ENCODE measurements at regions not wholly inside any gene's neighbourhood (a gene's known extent, or its start where the extent isn't known, plus 50 kb on each side); places are given as distances from the start of the nearest gene placed in this dataset.

- TF ChIP-seq POLR2A (IDR thresholded peaks at IDR 0.05): no peak
- TF ChIP-seq EP300 (IDR thresholded peaks at IDR 0.05): no peak
- no peak for TF ChIP-seq CTCF (IDR thresholded peaks at IDR 0.05)
- no peak for DNase-seq
These were observed 76.7 kb upstream of the ARHGAP24 start for GRCh38 chr4:85398276-85398675.

GRCh38 chr4:85399270-85399669 lies 75.7 kb upstream of the ARHGAP24 start:
- no peak for DNase-seq
- no peak overlapping the region for H3K27ac ChIP-seq
- no peaks in the 10 kb centered on the region for H3K4me1 ChIP-seq (ENCODE audit: insufficient read depth)
- H3K9me3 ChIP-seq: no peaks in the 10 kb centered on the region
- intact Hi-C loops (cut with DNase I): no loop called here
- no peak for TF ChIP-seq CTCF (IDR thresholded peaks at IDR 0.05)
- no peak for TF ChIP-seq POLR2A (IDR thresholded peaks at IDR 0.05)
- TF ChIP-seq EP300 (IDR thresholded peaks at IDR 0.05): no peak
- 70 to 81% (median 75%) methylated on average over 2 of the region's 2 CpGs for WGBS, 3 donors
- no peak overlapping the region for H3K4me3 ChIP-seq
- H3K27me3 ChIP-seq: no peaks in the 10 kb centered on the region
- H3K36me3 ChIP-seq: no peaks in the 10 kb centered on the region

More at GRCh38 chr4:85398276-85398675, 76.7 kb upstream of the ARHGAP24 start:
- intact Hi-C loops (cut with DNase I): no loop called here
- Histone ChIP-seq H3K27ac (no peak overlapping the region), H3K27me3 (no peaks in the 10 kb centered on the region), H3K4me1 (ENCODE audit: insufficient read depth) (no peaks in the 10 kb centered on the region), H3K9me3 (no peaks in the 10 kb centered on the region), H3K36me3 (no peaks in the 10 kb centered on the region), H3K4me3 (no peak overlapping the region)
- WGBS, 3 donors: 4 to 15% (median 5%) methylated on average over 1 of the region's 1 CpG

GRCh38 chr4:85402371-85402770 lies 72.6 kb upstream of the ARHGAP24 start:
- 51 to 64% (median 62%) methylated on average over 3 of the region's 3 CpGs for WGBS, 3 donors
- no peaks in the 10 kb centered on the region for H3K4me1 ChIP-seq (ENCODE audit: insufficient read depth)
- H3K27ac ChIP-seq: no peak overlapping the region
- no peaks in the 10 kb centered on the region for H3K27me3 ChIP-seq
- no peaks in the 10 kb centered on the region for H3K36me3 ChIP-seq
- H3K4me3 ChIP-seq: no peak overlapping the region
- no peaks in the 10 kb centered on the region for H3K9me3 ChIP-seq
- TF ChIP-seq EP300 (IDR thresholded peaks at IDR 0.05): no peak
- no peak for TF ChIP-seq POLR2A (IDR thresholded peaks at IDR 0.05)
- no peak for TF ChIP-seq CTCF (IDR thresholded peaks at IDR 0.05)
- intact Hi-C loops (cut with DNase I): no loop called here
- DNase-seq: no peak

- no peak for TF ChIP-seq CTCF (IDR thresholded peaks at IDR 0.05)
- no peak for TF ChIP-seq EP300 (IDR thresholded peaks at IDR 0.05)
- no peak for TF ChIP-seq POLR2A (IDR thresholded peaks at IDR 0.05)
- intact Hi-C loops (cut with DNase I): no loop called here
These were observed 68.8 kb upstream of the ARHGAP24 start for GRCh38 chr4:85406185-85406584.

GRCh38 chr4:85407546-85407945 lies 67.4 kb upstream of the ARHGAP24 start:
- DNase-seq: no peak
- no peak overlapping the region for H3K27ac ChIP-seq
- H3K27me3 ChIP-seq: no peaks in the 10 kb centered on the region
- H3K4me1 ChIP-seq (ENCODE audit: insufficient read depth): no peaks in the 10 kb centered on the region
- no peak overlapping the region for H3K4me3 ChIP-seq
- 85 to 92% (median 87%) methylated on average over 3 of the region's 3 CpGs for WGBS, 3 donors
- H3K9me3 ChIP-seq: no peaks in the 10 kb centered on the region
- intact Hi-C loops (cut with DNase I): no loop called here
- TF ChIP-seq CTCF (IDR thresholded peaks at IDR 0.05): no peak
- TF ChIP-seq POLR2A (IDR thresholded peaks at IDR 0.05): no peak
- no peak for TF ChIP-seq EP300 (IDR thresholded peaks at IDR 0.05)
- no peaks in the 10 kb centered on the region for H3K36me3 ChIP-seq

More at GRCh38 chr4:85406185-85406584, 68.8 kb upstream of the ARHGAP24 start:
- DNase-seq: no peak
- Histone ChIP-seq H3K4me3 (no peak overlapping the region), H3K27ac (no peak overlapping the region), H3K9me3 (no peaks in the 10 kb centered on the region), H3K27me3 (no peaks in the 10 kb centered on the region), H3K36me3 (no peaks in the 10 kb centered on the region), H3K4me1 (ENCODE audit: insufficient read depth) (no peaks in the 10 kb centered on the region)
- WGBS, 3 donors: 83 to 90% (median 87%) methylated on average over 2 of the region's 2 CpGs
